HT1080 (cell line): ENCODE measurements at regions not wholly inside any gene's neighbourhood (a gene's known extent, or its start where the extent isn't known, plus 50 kb on each side); places are given as distances from the start of the nearest gene placed in this dataset. TPM values are rescaled to one million over a fixed set of nuclear protein-coding genes. Genes with fewer than 3 reads are reported as not detected.
"Not testable (repeated sequence)": the region's sequence is repeated elsewhere in the genome, so short reads cannot be mapped to it uniquely, and the experiment has no call there.

Experiments
- DNase-seq: peaks from one replicate; pipeline ENCODE4 v3.0.0-alpha.2; 2015; ENCODE audit warnings: low read depth
- small RNA-seq: library from RNA; depleted of rRNA; stranded (forward); fragments of <200 nt; gene quantifications from one replicate; pipeline ENCODE3, GENCODE V24; 2014

- DNase-seq, result peak; percentile 60
Observed at GRCh38 chrX:127457161-127457560, 595.0 kb downstream of the ACTRT1 start.

GRCh38 chrX:127439676-127440075 lies 612.5 kb downstream of the ACTRT1 start:
- DNase-seq, result no peak

- DNase-seq, result no peak
Observed at GRCh38 chrX:127405946-127406345, 586.4 kb downstream of the PRR32 start.

- DNase-seq, result no peak
Observed at GRCh38 chrX:127404161-127404560, 584.6 kb downstream of the PRR32 start.

GRCh38 chrX:127400231-127400630 lies 580.7 kb downstream of the PRR32 start:
- DNase-seq, result not testable (repeated sequence)

GRCh38 chrX:127390316-127390715 lies 570.8 kb downstream of the PRR32 start:
- DNase-seq, result no peak

- no peak for DNase-seq
Observed at GRCh38 chrX:127389900-127390299, 570.4 kb downstream of the PRR32 start.

Small RNA genes in the stretch of these regions (small RNA-seq; reads per million reads assigned to genes)
- gene AL662814.1, result not detected
